ENCODE measurements at regions not wholly inside any gene's neighbourhood (a gene's known extent, or its start where the extent isn't known, plus 50 kb on each side); places are given as distances from the start of the nearest gene placed in this dataset.

DNA sequence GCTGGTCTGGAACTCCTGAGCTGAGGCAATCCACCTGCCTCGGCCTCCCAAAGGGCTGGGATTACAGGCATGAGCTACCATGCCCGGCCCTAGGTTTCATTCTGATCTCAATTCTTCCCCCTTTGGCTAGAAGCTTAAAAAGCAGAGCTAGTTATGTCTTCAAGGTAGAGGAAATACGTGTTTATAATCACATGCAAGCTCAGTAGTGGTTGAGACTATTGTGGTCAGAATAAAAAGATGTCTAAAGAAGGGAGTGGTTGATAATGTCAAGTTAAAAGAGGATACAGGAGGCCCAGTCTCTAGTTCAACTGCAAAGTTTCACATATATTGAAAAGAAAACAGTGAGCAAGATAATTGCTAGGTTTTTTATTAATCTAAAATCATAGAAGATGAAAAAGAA is 807.8 kb upstream of the ACVR2A start:
- Histone ChIP-seq H3K27me3 (ENCODE audit: insufficient read depth, poor library complexity, severe bottlenecking) (no peaks in the 10 kb centered on the region), H3K4me3 (replicated peaks; ENCODE audit: insufficient read depth, low read length) (no peak overlapping the region), H3K27ac (replicated peaks) (no peak overlapping the region)
- TF ChIP-seq GABPA (IDR thresholded peaks at IDR 0.05; ENCODE audit: low read depth) = no peak
- no peak for TF ChIP-seq POLR2AphosphoS5 (IDR thresholded peaks at IDR 0.05; ENCODE audit: low read depth)
- DNase-seq (ENCODE audit: low read depth in 1 of 2, low spot score in 1 of 2) = no peak

DNA sequence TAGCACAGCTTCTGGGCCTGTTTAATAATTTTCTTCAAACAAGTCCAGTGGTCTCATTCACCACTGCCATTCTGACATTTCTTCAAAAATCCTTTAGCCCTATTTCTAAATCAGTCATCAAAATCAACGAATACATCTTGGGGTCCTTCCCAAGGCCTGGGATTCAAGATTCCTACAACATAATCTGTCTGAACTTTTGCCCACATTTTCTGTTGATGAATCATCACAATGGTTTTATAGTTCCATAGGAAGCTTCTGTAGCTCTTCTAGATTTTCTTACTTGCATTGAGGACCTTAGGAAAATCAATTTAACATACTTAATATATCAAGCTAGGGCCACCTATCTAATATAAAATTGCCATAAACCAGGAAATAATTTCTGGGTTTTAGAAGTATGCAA is 811.8 kb upstream of the ACVR2A start:
- H3K27me3 ChIP-seq (ENCODE audit: insufficient read depth, poor library complexity, severe bottlenecking) = no peaks in the 10 kb centered on the region
- TF ChIP-seq GABPA (IDR thresholded peaks at IDR 0.05; ENCODE audit: low read depth) = no peak
- DNase-seq (ENCODE audit: low read depth in 1 of 2, low spot score in 1 of 2) = no peak
- no peak overlapping the region for H3K27ac ChIP-seq (replicated peaks)
- no peak overlapping the region for H3K4me3 ChIP-seq (replicated peaks; ENCODE audit: insufficient read depth, low read length)

GRCh38 chr2:147031897-147032296 is 812.9 kb upstream of the ACVR2A start:
- Histone ChIP-seq H3K27me3 (ENCODE audit: insufficient read depth, poor library complexity, severe bottlenecking) (no peaks in the 10 kb centered on the region), H3K4me3 (replicated peaks; ENCODE audit: insufficient read depth, low read length) (no peak overlapping the region), H3K27ac (replicated peaks) (no peak overlapping the region)
- DNase-seq (ENCODE audit: low read depth in 1 of 2, low spot score in 1 of 2) = no peak
- no peak for TF ChIP-seq GABPA (IDR thresholded peaks at IDR 0.05; ENCODE audit: low read depth)
- TF ChIP-seq, protein P1, sequence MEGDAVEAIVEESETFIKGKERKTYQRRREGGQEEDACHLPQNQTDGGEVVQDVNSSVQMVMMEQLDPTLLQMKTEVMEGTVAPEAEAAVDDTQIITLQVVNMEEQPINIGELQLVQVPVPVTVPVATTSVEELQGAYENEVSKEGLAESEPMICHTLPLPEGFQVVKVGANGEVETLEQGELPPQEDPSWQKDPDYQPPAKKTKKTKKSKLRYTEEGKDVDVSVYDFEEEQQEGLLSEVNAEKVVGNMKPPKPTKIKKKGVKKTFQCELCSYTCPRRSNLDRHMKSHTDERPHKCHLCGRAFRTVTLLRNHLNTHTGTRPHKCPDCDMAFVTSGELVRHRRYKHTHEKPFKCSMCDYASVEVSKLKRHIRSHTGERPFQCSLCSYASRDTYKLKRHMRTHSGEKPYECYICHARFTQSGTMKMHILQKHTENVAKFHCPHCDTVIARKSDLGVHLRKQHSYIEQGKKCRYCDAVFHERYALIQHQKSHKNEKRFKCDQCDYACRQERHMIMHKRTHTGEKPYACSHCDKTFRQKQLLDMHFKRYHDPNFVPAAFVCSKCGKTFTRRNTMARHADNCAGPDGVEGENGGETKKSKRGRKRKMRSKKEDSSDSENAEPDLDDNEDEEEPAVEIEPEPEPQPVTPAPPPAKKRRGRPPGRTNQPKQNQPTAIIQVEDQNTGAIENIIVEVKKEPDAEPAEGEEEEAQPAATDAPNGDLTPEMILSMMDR (IDR thresholded peaks at IDR 0.05; ENCODE audit: insufficient read depth, low read length) = no peak
- TF ChIP-seq SPI1 (IDR thresholded peaks at IDR 0.05; ENCODE audit: borderline replicate concordance, low read depth) = no peak
- TF ChIP-seq, protein P2, sequence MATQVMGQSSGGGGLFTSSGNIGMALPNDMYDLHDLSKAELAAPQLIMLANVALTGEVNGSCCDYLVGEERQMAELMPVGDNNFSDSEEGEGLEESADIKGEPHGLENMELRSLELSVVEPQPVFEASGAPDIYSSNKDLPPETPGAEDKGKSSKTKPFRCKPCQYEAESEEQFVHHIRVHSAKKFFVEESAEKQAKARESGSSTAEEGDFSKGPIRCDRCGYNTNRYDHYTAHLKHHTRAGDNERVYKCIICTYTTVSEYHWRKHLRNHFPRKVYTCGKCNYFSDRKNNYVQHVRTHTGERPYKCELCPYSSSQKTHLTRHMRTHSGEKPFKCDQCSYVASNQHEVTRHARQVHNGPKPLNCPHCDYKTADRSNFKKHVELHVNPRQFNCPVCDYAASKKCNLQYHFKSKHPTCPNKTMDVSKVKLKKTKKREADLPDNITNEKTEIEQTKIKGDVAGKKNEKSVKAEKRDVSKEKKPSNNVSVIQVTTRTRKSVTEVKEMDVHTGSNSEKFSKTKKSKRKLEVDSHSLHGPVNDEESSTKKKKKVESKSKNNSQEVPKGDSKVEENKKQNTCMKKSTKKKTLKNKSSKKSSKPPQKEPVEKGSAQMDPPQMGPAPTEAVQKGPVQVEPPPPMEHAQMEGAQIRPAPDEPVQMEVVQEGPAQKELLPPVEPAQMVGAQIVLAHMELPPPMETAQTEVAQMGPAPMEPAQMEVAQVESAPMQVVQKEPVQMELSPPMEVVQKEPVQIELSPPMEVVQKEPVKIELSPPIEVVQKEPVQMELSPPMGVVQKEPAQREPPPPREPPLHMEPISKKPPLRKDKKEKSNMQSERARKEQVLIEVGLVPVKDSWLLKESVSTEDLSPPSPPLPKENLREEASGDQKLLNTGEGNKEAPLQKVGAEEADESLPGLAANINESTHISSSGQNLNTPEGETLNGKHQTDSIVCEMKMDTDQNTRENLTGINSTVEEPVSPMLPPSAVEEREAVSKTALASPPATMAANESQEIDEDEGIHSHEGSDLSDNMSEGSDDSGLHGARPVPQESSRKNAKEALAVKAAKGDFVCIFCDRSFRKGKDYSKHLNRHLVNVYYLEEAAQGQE (IDR thresholded peaks at IDR 0.05; ENCODE audit: insufficient replicate concordance, low read depth) = no peak
- no peak for TF ChIP-seq POLR2AphosphoS5 (IDR thresholded peaks at IDR 0.05; ENCODE audit: low read depth)

DNA sequence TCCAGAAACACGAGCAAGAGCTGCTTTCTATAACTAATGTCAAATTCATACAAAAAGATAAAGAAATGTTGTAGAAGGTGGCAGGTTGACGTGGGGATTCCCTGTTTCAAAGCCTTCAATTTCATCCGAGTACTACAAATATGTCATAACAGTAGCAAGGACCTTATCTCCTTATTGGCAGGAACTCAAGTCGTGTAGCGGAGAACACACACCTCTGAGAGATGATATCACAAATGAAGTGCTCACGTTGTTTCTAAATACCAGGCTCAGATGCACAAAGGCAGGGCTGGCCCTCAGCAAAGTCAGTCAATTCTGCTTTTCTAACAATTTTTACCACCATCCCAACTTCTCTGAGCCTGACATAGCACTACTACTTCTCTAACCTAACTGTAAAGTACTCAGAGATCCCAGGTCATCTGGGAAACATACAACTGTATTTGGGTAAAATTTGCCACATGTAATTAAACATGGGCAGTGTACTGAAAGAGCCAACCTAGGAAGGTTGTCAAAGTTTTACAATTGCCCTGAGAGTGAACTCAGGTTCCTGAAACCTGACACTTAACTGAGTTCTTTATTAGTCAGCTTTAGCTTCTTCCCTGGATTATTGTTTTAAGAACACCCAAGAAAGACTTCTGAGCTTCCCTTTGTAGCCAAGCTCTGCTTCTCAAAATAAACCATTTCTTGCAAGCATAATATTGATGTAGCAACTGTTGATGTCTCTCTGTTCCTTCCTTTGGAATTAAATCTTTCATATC is 813.7 kb upstream of the ACVR2A start:
- Histone ChIP-seq H3K27me3 (ENCODE audit: insufficient read depth, poor library complexity, severe bottlenecking) (no peaks in the 10 kb centered on the region), H3K27ac (replicated peaks) (no peak overlapping the region), H3K4me3 (replicated peaks; ENCODE audit: insufficient read depth, low read length) (no peak overlapping the region)
- no peak for TF ChIP-seq GABPA (IDR thresholded peaks at IDR 0.05; ENCODE audit: low read depth)
- TF ChIP-seq, protein P2 (IDR thresholded peaks at IDR 0.05; ENCODE audit: insufficient replicate concordance, low read depth) = no peak
- TF ChIP-seq SPI1 (IDR thresholded peaks at IDR 0.05; ENCODE audit: borderline replicate concordance, low read depth) = no peak
- TF ChIP-seq, protein P1 (IDR thresholded peaks at IDR 0.05; ENCODE audit: insufficient read depth, low read length) = no peak
- no peak for TF ChIP-seq POLR2AphosphoS5 (IDR thresholded peaks at IDR 0.05; ENCODE audit: low read depth)
- DNase-seq (ENCODE audit: low read depth in 1 of 2, low spot score in 1 of 2) = no peak

- TF ChIP-seq, protein P1 (IDR thresholded peaks at IDR 0.05; ENCODE audit: insufficient read depth, low read length) = no peak
- TF ChIP-seq SPI1 (IDR thresholded peaks at IDR 0.05; ENCODE audit: borderline replicate concordance, low read depth) (no peak), POLR2AphosphoS5 (IDR thresholded peaks at IDR 0.05; ENCODE audit: low read depth) (no peak), GABPA (IDR thresholded peaks at IDR 0.05; ENCODE audit: low read depth) (no peak)
- TF ChIP-seq, protein P2 (IDR thresholded peaks at IDR 0.05; ENCODE audit: insufficient replicate concordance, low read depth) = no peak
- Histone ChIP-seq H3K27ac (replicated peaks) (no peak overlapping the region), H3K27me3 (ENCODE audit: insufficient read depth, poor library complexity, severe bottlenecking) (no peaks in the 10 kb centered on the region), H3K4me3 (replicated peaks; ENCODE audit: insufficient read depth, low read length) (no peak overlapping the region)
- DNase-seq (ENCODE audit: low read depth in 1 of 2, low spot score in 1 of 2) = no peak
These were observed 817.4 kb upstream of the ACVR2A start for GRCh38 chr2:147027436-147027835.

Data from HL-60 (cell line).